A549 (cell line): ENCODE measurements at regions not wholly inside any gene's neighbourhood (a gene's known extent, or its start where the extent isn't known, plus 50 kb on each side); places are given as distances from the start of the nearest gene placed in this dataset.

Experiments used
- ATAC-seq, 2 experiments: fragments of 200-7000 bp in 1 of 2; fragments of >200 bp in 1 of 2; cut with Nextera tagmentation in 1 of 2; cut with Tn5 transposase in 1 of 2; 3 replicates each; pipeline versions ENCODE4 v1.8.0 to v1.9.1; 2018 to 2020; ENCODE audit warnings: mild to moderate bottlenecking in 1 of 2, moderate library complexity in 1 of 2
- CTCF ChIA-PET: fragments of 300-600 bp; sonication (Branson Sonifier 250); formaldehyde crosslinking; extraction: SDS; loops from one replicate; lab custom pipeline; 2021; ENCODE audit warnings: antibody characterized with exemption, inconsistent platforms; lab: Yijun Ruan, JAX
- POLR2A ChIA-PET: fragments of 350-600 bp; formaldehyde crosslinking; extraction: SDS; loops from one replicate; lab custom pipeline; 2021; ENCODE audit warnings: antibody characterized with exemption, inconsistent platforms; lab: Yijun Ruan, JAX
- DNase-seq, 2 experiments: peaks; one replicate each; pipeline versions ENCODE4 v3.0.0 to v3.0.0-alpha.2; 2011 to 2016; ENCODE audit warnings: low read depth in 1 of 2, low spot score in 1 of 2
- FAIRE-seq: peaks from 2 replicates; lab custom pipeline; 2011; peaks lifted over from hg19 to GRCh38; lab: Jason Lieb, UNC
- H3K27ac ChIP-seq, 2 experiments: fragments of >200 bp; sonication (Bioruptor Twin); formaldehyde crosslinking; 3 replicates each; pipeline ENCODE4 v1.5.1; 2016 to 2017
- H3K4me1 ChIP-seq: fragments of >200 bp; sonication (Bioruptor Twin); formaldehyde crosslinking; 3 replicates; pipeline ENCODE4 v1.6.1; 2016
- H3K4me2 ChIP-seq: fragments of >200 bp; sonication (Bioruptor Twin); formaldehyde crosslinking; 3 replicates; pipeline ENCODE4 v1.6.1; 2016
- H3K4me3 ChIP-seq: fragments of >200 bp; sonication (Bioruptor Twin); formaldehyde crosslinking; 3 replicates; pipeline ENCODE4 v1.5.1; 2016
- H3K9me3 ChIP-seq: fragments of >200 bp; sonication (Bioruptor Twin); formaldehyde crosslinking; 3 replicates; pipeline ENCODE4 v1.6.1; 2016
- CBX2 ChIP-seq: fragments of 200-600 bp; sonication (generic); IDR thresholded peaks from 2 replicates; pipeline ENCODE4 v1.6.1; 2016; ENCODE audit warnings: low read depth, mild to moderate bottlenecking, borderline replicate concordance
- CEBPB ChIP-seq, 2 experiments: fragments of >200 bp in 1 of 2; sonication (Bioruptor Twin) in 1 of 2; formaldehyde crosslinking in 1 of 2; IDR thresholded peaks; 2 replicates each; pipeline ENCODE4 v1.6.1; 2012 to 2016
- EHMT2 ChIP-seq: fragments of 200-600 bp; sonication (generic); IDR thresholded peaks from 2 replicates; pipeline ENCODE4 v1.6.1; 2016; ENCODE audit warnings: antibody characterized with exemption, low read depth, mild to moderate bottlenecking, moderate library complexity
- FOSL2 ChIP-seq, 2 experiments: fragments of 450-650 bp in 1 of 2; fragments of >200 bp in 1 of 2; sonication (Bioruptor Twin) in 1 of 2; formaldehyde crosslinking; IDR thresholded peaks; 2 replicates each; pipeline versions ENCODE4 v1.5.0 to v1.6.1; 2016 to 2020; ENCODE audit warnings: mild to moderate bottlenecking in 1 of 2, moderate library complexity in 1 of 2
- FOXS1 ChIP-seq: fragments of 250-450 bp; sonication (Bioruptor Pico); IDR thresholded peaks from 2 replicates; pipeline ENCODE4 v1.5.0; 2020; ENCODE audit warnings: mild to moderate bottlenecking, moderate library complexity
- HDAC2 ChIP-seq: fragments of 200-600 bp; sonication (generic); IDR thresholded peaks from 2 replicates; pipeline ENCODE4 v1.6.1; 2016
- HEYL ChIP-seq: fragments of 250-450 bp; sonication (Bioruptor Pico); IDR thresholded peaks from 2 replicates; pipeline ENCODE4 v1.8.0; 2021; ENCODE audit warnings: mild to moderate bottlenecking, moderate library complexity
- HOXB5 ChIP-seq: fragments of 250-450 bp; sonication (Bioruptor Pico); IDR thresholded peaks from 2 replicates; pipeline ENCODE4 v1.5.0; 2020; ENCODE audit warnings: mild to moderate bottlenecking, moderate library complexity
- JUN ChIP-seq, 2 experiments: fragments of >200 bp; sonication (Bioruptor Twin); formaldehyde crosslinking; IDR thresholded peaks; 2 replicates in 1 of 2; 3 replicates in 1 of 2; pipeline ENCODE4 v1.6.1; 2016 to 2017
- JUNB ChIP-seq: fragments of >200 bp; sonication (Bioruptor Twin); formaldehyde crosslinking; IDR thresholded peaks from 2 replicates; pipeline ENCODE4 v1.6.1; 2016
- KDM1A ChIP-seq: fragments of 200-600 bp; sonication (generic); IDR thresholded peaks from 2 replicates; pipeline ENCODE4 v1.6.1; 2016; ENCODE audit warnings: low read depth, mild to moderate bottlenecking
- MYC ChIP-seq: IDR thresholded peaks from 2 replicates; pipeline ENCODE4 v1.6.1; 2012; ENCODE audit warnings: mild to moderate bottlenecking, inconsistent platforms, low read length, improper control_type of control experiment, borderline replicate concordance
- NPAS2 ChIP-seq: fragments of 250-450 bp; sonication (Bioruptor Pico); IDR thresholded peaks from 2 replicates; pipeline ENCODE4 v1.8.0; 2022; ENCODE audit warnings: mild to moderate bottlenecking, moderate library complexity, borderline replicate concordance
- NR3C1 ChIP-seq: fragments of >200 bp; sonication (Bioruptor Twin); formaldehyde crosslinking; IDR thresholded peaks from 3 replicates; pipeline ENCODE4 v1.6.1; 2017
- RARB ChIP-seq: fragments of 250-450 bp; sonication (Bioruptor Pico); IDR thresholded peaks from 2 replicates; pipeline ENCODE4 v1.8.0; 2021; ENCODE audit warnings: mild to moderate bottlenecking, moderate library complexity
- RFX5 ChIP-seq: fragments of 450-650 bp; IDR thresholded peaks from 2 replicates; pipeline ENCODE4 v1.7.1; 2014; ENCODE audit warnings: antibody characterized with exemption, mild to moderate bottlenecking, moderate library complexity
- SMC3 ChIP-seq: fragments of >200 bp; sonication (Bioruptor Twin); formaldehyde crosslinking; IDR thresholded peaks from 3 replicates; pipeline ENCODE4 v1.6.1; 2018; ENCODE audit warnings: inconsistent platforms
- TFCP2L1 ChIP-seq: fragments of 250-450 bp; sonication (Bioruptor Pico); IDR thresholded peaks from 2 replicates; pipeline ENCODE4 v1.5.0; 2021; ENCODE audit warnings: mild to moderate bottlenecking
- ZSCAN20 ChIP-seq: fragments of 250-450 bp; sonication (Bioruptor Pico); IDR thresholded peaks from 2 replicates; pipeline ENCODE4 v1.8.0; 2022; ENCODE audit warnings: mild to moderate bottlenecking, moderate library complexity
- WGBS: methylation state at CpG from one replicate; pipeline ENCODE4 v1.1.6; 2017; ENCODE audit errors: missing lambda C conversion rate; 5-methylcytosine and 5-hydroxymethylcytosine counted together
- TF ChIP-seq, protein P1 (sequence below): fragments of >200 bp; sonication (Bioruptor Twin); formaldehyde crosslinking; IDR thresholded peaks from 2 replicates; pipeline ENCODE4 v1.6.1; 2016
- TF ChIP-seq, protein P2 (sequence below): fragments of >200 bp; sonication (Bioruptor Twin); formaldehyde crosslinking; IDR thresholded peaks from 3 replicates; pipeline ENCODE4 v1.5.1; 2016
- TF ChIP-seq, protein P3 (sequence below): fragments of 250-450 bp; sonication (Bioruptor Pico); IDR thresholded peaks from 2 replicates; pipeline ENCODE4 v1.5.0; 2021; ENCODE audit warnings: mild to moderate bottlenecking, moderate library complexity, borderline replicate concordance

DNA sequence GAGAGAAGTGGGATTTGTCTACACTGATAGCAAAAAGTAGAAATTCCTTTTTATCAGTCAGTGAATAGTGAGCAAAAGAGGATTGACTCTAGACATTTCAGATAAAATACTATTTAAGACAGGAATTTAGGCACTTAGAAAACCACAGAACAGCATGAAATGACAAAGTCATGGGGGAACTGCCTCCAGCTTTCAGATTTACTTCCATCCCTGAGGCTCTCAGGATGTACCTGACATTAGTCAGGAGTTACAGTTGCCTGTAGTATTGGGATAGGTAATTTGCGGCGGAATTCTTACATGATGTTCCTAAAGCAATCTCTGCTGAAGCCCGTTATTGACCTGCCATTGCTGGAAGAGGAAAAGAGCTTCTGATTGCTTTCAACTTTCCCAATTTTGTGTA, 337.1 kb upstream of the MAP2 start:
- ChIA-PET CTCF (interaction anchor here (0.7 kb wide), 1 partner anchor 1239 kb away, joined by 3 read pairs; no protein-coding TSS in a partner anchor), POLR2A (no interaction called here)
- Histone ChIP-seq H3K4me3 (no peak overlapping the region), H3K4me1 (no peaks in the 10 kb centered on the region), H3K9me3 (no peaks in the 10 kb centered on the region), H3K4me2 (no peak overlapping the region), H3K27ac (no peak overlapping the region)
- 47% methylated on average over 3 of the region's 3 CpGs for WGBS
- DNase-seq (no peak), FAIRE-seq (no peak), ATAC-seq (no peak)
- TF ChIP-seq HDAC2 (no peak), NR3C1 (no peak), KDM1A (no peak), CBX2 (no peak), JUNB (no peak), NPAS2 (CRISPR knock-in tag) (no peak)

DNA sequence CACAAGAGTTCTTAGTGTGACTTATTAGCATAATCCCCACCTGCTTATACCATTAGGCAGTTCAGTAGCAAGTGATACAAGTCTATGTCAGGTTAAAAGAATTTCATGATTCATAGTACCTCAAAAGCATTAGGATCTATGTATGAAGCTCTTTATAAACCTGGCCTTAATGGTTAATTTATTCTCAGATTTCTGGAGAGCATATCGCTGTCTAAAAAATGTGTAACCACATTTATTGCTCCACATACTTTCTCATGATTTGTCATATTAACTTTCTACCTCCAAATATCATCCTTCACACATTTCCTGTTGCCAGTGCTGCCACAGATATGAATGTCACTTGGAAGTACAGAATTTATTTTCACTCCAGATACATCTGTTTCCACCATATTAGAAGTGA, 332.8 kb upstream of the MAP2 start:
- Histone ChIP-seq H3K4me3 (no peak overlapping the region), H3K27ac (no peak overlapping the region), H3K9me3 (no peaks in the 10 kb centered on the region), H3K4me2 (no peak overlapping the region), H3K4me1 (no peaks in the 10 kb centered on the region)
- TF ChIP-seq, protein P1, sequence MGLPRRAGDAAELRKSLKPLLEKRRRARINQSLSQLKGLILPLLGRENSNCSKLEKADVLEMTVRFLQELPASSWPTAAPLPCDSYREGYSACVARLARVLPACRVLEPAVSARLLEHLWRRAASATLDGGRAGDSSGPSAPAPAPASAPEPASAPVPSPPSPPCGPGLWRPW: no peak
- TF ChIP-seq FOSL2 (IDR thresholded peaks at IDR 0.05) (no peak), FOSL2 (CRISPR knock-in tag; IDR thresholded peaks at IDR 0.05) (no peak), MYC (no peak), ZSCAN20 (CRISPR knock-in tag) (no peak), RARB (CRISPR knock-in tag) (no peak), TFCP2L1 (CRISPR knock-in tag) (no peak), JUN (IDR thresholded peaks at IDR 0.05) (no peak), HEYL (CRISPR knock-in tag) (no peak), RFX5 (no peak)
- TF ChIP-seq, protein P2, sequence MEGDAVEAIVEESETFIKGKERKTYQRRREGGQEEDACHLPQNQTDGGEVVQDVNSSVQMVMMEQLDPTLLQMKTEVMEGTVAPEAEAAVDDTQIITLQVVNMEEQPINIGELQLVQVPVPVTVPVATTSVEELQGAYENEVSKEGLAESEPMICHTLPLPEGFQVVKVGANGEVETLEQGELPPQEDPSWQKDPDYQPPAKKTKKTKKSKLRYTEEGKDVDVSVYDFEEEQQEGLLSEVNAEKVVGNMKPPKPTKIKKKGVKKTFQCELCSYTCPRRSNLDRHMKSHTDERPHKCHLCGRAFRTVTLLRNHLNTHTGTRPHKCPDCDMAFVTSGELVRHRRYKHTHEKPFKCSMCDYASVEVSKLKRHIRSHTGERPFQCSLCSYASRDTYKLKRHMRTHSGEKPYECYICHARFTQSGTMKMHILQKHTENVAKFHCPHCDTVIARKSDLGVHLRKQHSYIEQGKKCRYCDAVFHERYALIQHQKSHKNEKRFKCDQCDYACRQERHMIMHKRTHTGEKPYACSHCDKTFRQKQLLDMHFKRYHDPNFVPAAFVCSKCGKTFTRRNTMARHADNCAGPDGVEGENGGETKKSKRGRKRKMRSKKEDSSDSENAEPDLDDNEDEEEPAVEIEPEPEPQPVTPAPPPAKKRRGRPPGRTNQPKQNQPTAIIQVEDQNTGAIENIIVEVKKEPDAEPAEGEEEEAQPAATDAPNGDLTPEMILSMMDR: no peak
- TF ChIP-seq, protein P3, sequence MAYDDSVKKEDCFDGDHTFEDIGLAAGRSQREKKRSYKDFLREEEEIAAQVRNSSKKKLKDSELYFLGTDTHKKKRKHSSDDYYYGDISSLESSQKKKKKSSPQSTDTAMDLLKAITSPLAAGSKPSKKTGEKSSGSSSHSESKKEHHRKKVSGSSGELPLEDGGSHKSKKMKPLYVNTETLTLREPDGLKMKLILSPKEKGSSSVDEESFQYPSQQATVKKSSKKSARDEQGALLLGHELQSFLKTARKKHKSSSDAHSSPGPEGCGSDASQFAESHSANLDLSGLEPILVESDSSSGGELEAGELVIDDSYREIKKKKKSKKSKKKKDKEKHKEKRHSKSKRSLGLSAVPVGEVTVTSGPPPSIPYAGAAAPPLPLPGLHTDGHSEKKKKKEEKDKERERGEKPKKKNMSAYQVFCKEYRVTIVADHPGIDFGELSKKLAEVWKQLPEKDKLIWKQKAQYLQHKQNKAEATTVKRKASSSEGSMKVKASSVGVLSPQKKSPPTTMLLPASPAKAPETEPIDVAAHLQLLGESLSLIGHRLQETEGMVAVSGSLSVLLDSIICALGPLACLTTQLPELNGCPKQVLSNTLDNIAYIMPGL (CRISPR knock-in tag): no peak
- POLR2A ChIA-PET: no interaction called here
- FAIRE-seq (no peak), ATAC-seq (no peak), DNase-seq (no peak)
- CTCF ChIA-PET: no interaction called here
- WGBS: 0% methylated on average over 1 of the region's 1 CpG

DNA sequence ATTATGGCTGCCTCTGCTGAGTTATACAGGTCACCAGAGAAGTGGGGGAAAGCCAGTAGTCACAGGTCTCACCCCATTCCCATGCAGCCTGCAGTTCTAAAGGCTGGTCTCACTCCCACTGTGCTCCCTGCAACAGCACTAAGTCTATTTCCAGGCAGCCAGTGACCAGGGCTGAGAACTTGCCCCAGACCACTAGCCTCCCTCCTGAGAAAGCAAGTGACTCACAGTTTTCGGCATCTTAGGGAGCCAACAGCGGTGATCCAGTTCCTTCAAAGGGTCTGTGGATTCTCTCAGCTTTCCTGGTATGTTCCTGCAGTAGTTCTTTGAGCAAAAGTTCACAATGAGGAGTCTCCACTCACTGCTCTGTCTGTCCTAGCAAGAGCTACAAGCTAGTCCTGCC, 329.6 kb upstream of the MAP2 start:
- CTCF ChIA-PET: no interaction called here
- no peak for FAIRE-seq
- POLR2A ChIA-PET: no interaction called here

More for the DNA sequence above, 329.6 kb upstream of the MAP2 start:
- 7% methylated on average over 2 of the region's 2 CpGs for WGBS
- DNase-seq: no peak
- H3K4me3 ChIP-seq: no peak overlapping the region
- TF ChIP-seq JUNB: no peak
- no peak for TF ChIP-seq FOXS1
- no peak for TF ChIP-seq HOXB5
- TF ChIP-seq SMC3: no peak
- no peak for TF ChIP-seq EHMT2
- TF ChIP-seq CEBPB (IDR thresholded peaks at IDR 0.05): no peak
- no peak for TF ChIP-seq NPAS2 (CRISPR knock-in tag)
- TF ChIP-seq, all 56 proteins: peak for 0
- no peak for ATAC-seq
- Histone ChIP-seq H3K27ac (no peak overlapping the region), H3K4me2 (no peak overlapping the region), H3K4me1 (no peaks in the 10 kb centered on the region), H3K9me3 (no peaks in the 10 kb centered on the region)
